HG03025 (cell line): ENCODE measurements at regions not wholly inside any gene's neighbourhood (a gene's known extent, or its start where the extent isn't known, plus 50 kb on each side); places are given as distances from the start of the nearest gene placed in this dataset.
"Not testable (repeated sequence)": the region's sequence is repeated elsewhere in the genome, so short reads cannot be mapped to it uniquely, and the experiment has no call there.

Source experiments
- ATAC-seq: cut with Tn5 transposase; IDR thresholded peaks from one replicate; pipeline ENCODE4 v1.9.1; 2021; ENCODE audit warnings: mild to moderate bottlenecking, moderate library complexity; ENCODE audit not compliant: unreplicated experiment, low FRiP score

DNA sequence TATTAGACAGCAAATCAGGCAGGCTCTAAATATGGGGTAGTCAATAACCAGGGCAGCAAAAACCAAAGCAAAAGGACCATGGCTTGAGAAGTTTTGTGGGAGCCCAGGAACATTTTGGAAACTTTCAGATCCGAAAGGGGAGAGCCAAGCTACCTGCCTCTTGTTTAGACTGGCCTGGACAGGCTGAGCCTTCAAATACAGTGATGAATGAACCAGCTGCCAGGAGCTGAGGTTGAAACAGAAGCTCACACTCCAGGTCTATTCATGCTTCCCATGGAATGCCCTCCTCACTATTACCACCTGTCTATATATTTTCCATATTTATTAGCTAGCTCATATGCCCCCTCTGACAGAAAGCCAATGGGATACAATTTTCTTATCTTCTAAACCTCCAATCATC lies 150.8 kb upstream of the SLC44A1 start:
- no peak for ATAC-seq

DNA sequence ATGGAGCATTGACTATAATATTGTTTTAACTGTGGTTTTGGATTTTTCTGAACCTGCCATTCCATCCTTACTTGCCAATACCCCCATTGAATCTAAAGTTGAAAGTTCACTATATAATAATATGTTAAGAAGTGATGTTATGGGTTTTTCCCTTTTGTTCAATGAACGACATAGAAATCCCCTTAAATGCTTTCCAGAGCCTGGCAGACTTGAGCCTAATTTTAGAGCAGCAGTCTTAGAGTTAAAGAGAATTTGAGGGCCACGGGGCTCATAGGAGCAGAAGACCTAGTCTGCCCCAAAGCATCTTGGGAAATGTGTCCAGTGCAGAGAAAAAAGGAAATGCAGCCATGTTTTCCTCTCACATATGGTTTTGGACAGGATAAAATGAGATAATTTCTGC lies 146.1 kb upstream of the SLC44A1 start:
- ATAC-seq, result no peak

DNA sequence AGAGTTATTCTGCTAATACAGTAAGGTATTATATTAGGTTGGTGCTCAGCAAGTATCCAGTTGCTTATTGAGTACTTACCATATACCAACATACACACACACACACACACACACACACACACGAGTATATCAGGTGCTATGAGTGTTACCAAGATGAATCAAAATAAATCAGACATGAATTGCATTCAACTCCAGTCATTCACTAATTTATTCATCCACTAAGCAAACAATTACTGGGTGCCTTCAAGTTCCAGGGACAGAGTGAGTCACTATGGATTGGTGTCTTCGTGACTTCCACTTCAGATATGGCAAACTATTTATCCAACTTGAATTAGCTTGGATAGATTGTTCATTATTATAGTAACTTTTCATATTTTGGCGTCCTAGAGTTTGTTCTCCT lies 140.7 kb upstream of the SLC44A1 start:
- ATAC-seq, result no peak

DNA sequence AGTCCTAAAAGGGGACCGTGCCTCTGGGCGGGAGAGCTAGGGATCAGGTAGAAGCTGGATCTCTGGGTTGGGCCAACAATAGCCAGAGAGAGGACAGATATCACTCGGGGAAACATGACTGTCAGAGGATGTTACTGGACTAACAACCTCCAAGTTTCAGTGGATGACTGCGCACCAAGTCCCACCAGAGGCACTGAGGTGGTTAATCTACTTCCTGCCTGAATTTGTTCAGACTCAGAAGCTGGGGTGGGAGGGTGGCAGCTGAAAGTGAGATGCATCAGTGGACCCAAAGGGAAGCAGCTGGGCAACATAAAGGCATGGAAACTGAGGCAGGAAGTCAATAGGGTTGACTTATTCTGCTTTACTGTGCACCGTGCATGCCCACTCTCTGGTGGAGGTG lies 130.1 kb upstream of the SLC44A1 start:
- ATAC-seq, result no peak

DNA sequence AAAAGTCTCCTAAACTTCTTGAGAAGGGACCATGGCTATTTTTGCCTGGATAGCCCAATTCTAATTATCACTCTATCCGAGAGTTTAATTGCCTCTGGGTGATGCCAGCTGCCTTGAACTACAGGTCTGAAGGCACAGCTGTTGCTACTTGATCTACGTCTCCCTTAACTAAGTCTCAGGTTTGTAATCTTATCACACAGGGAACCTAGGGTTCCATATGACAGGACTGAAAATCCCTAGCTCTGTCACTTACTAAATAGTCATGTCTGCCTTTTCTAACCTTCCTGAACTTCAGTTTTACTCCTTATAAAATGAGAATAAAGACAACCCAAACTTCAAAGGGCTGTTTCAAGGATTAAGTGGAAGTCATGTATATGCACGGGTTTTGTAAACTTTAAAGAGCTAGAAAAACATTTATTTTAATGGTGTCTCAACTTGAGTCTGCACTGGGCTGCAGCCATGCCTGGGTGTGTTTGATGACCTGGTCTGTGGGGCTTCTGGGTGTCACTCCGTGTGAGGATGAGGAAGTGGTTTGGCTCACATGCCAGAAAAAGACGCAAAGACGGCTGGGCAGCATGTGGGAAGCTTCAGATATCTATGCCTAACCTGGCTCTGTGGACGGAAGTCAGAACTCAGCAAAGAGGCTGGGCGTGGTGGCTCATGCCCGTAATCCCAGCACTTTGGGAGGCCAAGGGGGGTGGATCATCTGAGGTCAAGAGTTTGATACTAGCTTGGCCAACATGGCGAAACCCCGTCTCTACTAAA lies 129.3 kb upstream of the SLC44A1 start:
- no peak for ATAC-seq

DNA sequence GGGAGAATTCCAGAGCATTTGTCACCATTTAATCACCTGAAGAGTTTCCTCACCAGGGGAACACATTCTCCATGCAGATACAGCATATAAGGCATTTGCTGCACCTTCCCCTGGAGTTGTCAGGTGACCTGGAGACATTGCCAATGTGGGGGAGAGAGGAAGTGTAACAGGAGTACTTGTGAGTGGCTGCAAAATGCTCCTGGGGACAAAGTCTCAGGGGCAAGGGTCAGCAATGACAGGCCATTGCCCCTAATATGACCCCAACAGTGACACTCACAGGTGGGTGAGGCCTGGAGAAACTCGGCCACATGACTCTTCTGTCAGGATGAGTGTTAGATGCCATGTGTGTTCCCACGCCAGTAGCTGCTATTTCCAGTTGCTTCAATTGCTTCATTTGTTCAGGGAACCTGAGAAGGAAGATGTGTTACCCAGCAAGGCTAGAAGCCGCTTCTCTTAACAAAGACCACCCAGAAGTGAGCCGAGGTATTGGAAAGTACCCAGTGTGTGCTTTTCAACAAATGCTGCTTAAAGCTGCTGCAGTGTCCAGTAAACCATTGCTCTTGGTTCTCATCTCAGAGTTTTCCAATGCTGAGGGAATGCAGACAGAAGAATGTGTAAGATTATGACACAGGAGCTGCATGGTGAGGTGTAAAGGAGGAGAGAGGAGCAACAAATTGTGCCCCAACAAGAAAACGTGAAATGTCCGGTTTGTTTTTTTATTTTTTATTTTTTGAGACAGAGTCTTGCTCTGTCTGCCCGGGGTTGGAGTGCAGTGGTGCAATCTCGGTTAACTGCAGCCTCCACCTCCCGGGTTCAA lies 128.2 kb upstream of the SLC44A1 start:
- no peak for ATAC-seq

DNA sequence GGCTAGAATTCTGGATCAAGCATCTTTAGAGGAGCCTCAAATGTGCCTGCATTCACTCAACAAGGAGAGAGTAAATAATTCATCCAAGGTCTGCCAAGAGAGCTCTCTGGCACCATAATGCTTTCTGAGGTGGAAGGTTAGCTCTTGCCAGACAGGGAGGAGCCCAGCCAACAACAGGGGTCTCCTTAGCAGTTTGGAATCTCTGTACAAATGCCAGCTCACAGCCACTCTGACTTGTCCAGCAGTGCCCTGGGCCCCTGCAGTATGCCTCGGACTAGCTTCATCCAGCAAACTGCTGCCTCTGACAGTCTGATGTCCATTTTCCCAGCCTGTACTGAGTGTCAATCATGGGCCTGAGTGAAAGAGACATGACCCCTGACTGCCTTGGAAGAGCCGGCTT lies 127.2 kb upstream of the SLC44A1 start:
- ATAC-seq, result no peak

DNA sequence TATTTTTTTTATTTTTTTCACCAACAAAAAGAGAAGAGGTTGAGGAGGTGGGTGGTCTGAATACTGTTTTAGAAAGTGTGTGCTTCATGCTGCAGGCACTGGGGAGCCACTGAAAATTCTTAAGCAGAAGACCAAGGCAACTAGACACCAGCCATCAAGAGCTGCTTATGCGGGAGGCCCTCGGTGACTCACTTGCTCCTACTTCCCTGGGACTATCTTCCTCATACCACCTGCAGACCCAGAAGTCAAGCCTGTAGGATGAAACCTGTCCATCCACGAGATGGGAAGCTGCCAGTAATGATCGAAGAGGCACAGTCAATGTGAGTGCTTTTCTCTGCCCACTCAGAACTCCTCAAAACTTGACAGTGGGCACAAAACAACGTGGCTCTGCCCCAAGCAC lies 125.8 kb upstream of the SLC44A1 start:
- ATAC-seq, result no peak

DNA sequence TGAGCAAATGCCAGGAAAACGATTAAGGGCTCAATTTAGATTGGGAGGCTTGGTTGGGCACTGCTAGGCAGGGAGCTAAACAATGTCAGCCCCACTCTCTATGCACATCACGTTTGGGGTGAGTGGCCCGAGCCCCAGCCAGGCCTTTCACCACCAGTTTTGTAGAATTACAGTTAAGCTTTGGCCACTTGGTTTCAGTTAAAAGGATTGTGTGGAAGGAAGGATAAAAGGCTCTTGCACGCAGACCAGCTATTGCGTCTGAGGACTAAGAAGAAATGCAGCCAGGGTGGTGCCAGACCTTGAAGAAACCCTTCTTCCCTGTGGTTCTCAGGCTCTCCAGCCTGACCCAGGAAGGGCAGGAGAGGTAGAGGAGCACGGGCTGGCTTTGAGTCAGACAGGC lies 125.3 kb upstream of the SLC44A1 start:
- ATAC-seq, result no peak

DNA sequence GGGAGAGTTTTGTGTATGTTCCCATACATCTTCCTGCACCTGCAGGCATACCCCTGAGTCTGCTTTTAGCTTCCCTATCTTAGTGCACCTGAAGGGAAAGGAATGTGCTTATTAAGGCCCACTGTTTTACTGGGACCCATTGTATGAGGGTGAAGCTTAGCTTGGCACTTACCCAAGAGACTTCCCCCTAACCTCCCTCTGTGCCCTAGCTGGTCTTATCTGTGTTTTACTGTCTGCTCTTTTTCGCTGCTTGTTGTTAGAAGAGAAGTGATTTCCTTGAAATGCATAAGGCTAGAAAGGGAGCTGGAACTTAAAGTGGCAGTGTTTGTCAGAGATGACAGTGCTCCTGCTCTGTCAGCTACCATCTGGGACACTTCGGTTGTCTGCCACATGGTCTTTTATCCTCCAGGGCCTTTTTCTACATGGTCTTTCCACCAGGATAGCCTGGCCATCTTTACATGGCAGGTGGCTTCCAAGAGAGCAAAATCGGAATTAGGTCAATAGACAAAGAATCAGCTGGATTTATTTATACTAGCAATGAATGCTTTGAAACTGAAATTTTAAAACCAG lies 122.5 kb upstream of the SLC44A1 start:
- no peak for ATAC-seq

DNA sequence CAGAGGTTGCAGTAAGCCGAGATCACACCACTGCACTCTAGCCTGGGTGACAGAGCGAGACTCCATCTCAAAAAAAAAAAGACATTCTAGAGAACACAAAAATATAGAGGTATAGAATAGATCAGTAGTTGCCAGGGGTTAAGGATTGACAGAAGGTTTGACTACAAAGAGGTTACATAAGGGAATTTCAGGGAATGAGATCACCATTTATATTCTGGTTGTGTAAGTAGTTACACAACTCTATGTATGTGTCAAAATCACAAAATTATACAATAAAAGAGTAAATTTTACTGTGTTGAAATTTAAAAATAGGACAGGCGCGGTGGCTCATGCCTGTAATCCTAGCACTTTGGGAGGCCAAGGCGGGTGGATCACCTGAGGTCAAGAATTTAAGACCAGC lies 119.9 kb upstream of the SLC44A1 start:
- not testable (repeated sequence) for ATAC-seq

DNA sequence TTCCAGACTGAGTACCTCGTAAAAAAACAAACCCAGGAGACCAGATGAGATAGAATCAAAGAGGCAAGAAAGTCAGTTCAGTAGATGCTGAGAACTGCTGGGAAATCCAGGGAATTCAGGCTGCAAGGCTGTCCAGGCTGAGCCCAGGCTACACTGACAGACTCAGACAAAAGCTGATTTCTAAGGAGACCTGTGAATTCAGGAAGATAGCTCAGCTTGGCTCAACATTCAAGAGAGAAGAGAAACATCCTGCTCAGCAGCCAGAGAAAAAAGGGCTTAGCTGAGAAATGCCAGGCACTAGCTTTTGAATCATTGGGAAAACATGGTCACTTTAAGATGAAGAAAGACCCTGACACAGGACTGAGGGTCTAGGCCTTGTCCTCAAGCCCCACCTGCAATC lies 118.2 kb upstream of the SLC44A1 start:
- no peak for ATAC-seq

DNA sequence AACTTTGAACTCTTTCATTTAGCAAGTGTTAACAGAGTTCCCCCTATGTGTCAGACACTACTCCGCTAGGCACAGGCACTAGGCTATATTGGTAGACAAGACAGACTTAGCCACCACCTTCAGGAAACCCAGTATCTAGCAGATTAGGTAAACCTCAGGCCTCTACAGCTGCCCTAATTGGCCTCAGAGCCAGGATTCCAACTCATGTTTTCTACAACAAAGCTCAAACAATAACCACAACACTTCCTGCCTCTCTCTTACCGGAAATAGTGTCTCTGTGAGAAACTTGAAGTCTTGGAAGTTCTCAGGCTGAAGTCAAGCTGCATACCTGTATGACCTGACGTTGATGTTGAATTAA lies 116.6 kb upstream of the SLC44A1 start:
- peak; percentile 77 for ATAC-seq

DNA sequence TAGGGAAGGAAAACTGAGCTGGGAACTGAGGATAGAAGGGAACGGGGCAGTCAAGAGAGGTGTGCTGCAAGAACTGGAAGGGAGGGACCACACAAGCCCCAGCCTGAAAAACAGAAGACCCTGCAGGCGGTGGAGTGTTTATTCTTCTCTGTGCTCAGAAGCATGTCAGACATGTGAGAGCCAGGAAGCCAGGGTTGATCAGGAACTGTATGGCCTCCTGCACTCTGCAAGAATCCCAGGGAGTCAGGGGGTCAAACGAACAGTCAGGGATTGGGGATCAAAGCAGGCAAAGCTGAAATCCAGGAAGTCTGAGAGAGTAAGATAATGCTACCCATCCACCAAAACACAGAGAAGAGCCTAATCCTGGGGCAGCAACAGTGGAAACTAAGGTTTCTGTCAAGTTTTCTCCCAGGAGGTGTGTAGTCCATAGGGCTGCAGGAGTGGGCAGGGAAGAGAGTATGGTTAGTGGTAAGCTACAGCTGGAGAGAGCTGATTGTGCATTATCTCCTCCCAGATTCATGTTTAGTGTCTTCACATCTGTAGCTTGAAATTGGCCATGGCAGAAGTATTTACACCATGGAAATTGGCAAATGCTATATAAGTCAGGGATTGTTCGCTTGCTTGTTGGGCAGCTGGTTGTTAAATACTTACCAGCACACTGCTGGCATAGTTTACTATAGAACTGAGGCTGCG lies 115.4 kb upstream of the SLC44A1 start:
- no peak for ATAC-seq

DNA sequence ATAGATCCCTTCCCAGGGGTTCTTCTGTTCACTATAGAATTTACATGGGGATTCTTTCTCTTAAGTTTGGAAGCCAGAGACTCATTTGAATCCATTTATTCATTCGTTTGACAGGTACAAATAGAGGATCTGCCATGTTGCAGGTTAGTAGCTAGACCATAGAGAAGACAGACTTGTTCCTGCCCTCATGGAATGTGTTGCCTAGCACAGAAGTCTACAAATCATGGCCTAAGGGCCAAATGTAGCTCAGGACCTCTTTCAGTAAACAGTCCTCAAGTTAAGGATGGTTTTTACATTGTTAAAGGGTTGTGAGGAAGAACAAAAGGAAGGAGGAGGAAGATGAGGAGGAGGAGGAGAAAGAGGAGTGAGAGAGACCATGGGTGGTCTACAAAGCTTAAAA lies 114.7 kb upstream of the SLC44A1 start:
- no peak for ATAC-seq

DNA sequence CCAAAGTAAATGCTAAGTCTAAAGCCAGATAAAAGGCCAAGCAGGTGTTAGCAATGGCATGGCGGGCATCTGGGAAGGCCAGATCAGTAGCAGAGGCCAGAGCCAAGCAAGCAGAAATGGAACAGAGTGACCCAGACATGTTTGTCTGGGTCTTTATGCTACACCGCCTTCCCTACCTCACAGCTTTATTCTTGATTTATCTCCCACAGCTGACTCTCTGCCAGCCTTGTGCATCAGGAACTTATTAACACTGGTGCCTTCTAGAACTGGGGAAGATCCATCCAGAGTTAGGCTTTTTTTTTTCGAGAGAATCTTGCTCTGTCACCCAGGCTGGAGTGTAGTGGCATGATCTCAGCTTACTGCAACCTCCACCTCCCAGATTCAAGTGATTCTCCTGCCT lies 112.5 kb upstream of the SLC44A1 start:
- ATAC-seq, result no peak

DNA sequence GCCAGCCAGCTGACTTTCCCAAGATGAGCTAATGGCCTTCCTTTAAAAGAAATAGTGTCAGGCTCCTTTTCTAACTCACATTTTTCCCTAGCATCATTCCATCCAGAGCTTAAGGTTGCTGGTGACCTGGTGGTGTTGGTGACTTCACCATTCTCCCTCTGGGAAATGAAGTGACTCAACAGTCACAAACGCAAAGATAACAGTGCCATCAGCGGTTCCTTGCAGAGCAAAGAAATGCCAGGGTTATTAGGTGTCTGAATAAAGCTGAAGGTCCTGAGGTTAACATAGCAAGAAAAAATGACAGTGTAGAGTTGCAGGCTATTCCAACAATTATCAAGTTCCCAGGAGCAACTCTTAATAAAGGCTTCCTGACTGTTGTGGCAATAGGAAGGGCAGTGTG lies 111.8 kb upstream of the SLC44A1 start:
- no peak for ATAC-seq

DNA sequence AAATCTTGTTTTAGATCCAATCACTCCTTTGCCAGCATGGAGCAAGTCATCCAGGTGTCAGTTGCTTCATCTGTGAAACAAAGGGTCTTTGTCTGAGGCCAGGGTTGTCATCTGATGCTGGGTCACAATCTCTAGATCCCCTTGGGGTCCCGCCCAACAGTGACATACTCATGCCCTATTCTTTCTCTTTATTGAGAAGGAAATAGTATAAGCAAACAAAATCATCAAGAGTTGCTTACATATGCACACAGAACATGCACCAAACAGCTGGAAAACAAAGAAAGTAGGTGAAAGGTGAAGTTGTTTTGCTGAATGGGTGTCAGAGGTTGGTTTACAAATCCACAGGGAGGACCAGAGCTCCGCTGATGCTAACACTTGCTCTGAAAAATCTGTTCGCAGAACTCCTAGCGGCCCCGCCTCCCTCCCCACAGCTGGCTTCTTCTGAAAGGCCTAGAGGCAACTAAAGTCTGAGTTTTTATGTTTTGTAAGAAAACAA lies 106.1 kb upstream of the SLC44A1 start:
- no peak for ATAC-seq

DNA sequence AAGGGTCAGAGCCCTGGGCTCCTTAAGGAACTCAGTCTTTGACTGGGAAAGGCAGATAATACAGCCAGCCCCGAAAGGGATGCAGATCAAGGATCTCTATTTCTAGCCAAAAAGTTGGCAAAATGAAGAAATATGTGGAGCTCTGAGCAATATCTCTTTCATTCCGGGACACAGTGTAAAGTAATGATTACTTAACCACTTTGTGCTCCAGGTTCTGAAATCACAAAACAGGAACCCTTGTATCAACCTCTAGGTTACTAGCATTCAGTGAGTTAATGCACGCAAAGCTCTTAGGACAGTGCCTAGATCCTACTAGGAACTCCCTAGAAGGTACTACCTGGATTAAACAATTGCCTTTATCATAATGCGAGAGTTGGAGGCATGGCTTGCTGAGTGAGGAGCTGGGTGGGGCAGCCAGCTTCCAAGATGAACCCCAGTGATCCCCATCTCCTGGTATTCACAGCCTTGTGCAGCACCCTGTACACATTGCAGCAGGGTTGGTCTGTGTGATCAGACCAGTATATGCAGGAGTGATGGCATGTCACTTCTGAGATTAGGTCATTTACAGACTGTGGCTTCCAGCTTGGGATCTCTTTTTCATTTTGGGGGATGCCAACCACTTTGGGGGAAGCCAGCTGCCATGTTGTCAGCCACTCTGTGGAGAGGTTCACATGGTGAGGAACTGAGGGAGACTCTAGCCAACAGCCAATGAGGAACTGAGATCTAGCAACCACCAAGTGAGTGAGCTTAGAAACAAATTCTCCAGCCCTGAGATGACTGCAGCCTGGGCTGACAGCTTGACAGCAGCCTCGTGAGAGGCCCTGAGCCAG lies 103.1 kb upstream of the SLC44A1 start:
- peak; percentile 82 for ATAC-seq

DNA sequence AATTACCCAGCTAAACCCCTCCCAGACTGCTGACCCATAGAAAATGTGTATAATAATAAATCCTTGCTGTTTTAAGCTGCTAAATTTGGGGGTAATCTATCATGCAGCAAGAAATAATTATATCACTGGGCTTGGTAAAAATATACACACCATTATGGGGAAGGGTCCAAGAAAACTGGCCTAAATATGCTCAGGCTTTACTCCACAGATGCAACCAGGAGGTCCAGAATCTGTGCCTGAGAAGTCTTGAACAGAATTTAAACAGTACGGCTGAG lies 102.5 kb upstream of the SLC44A1 start:
- no peak for ATAC-seq
